ENCODE measurements at regions not wholly inside any gene's neighbourhood (a gene's known extent, or its start where the extent isn't known, plus 50 kb on each side); places are given as distances from the start of the nearest gene placed in this dataset.
"Not testable (repeated sequence)": the region's sequence is repeated elsewhere in the genome, so short reads cannot be mapped to it uniquely, and the experiment has no call there.

- TF ChIP-seq, protein P1, sequence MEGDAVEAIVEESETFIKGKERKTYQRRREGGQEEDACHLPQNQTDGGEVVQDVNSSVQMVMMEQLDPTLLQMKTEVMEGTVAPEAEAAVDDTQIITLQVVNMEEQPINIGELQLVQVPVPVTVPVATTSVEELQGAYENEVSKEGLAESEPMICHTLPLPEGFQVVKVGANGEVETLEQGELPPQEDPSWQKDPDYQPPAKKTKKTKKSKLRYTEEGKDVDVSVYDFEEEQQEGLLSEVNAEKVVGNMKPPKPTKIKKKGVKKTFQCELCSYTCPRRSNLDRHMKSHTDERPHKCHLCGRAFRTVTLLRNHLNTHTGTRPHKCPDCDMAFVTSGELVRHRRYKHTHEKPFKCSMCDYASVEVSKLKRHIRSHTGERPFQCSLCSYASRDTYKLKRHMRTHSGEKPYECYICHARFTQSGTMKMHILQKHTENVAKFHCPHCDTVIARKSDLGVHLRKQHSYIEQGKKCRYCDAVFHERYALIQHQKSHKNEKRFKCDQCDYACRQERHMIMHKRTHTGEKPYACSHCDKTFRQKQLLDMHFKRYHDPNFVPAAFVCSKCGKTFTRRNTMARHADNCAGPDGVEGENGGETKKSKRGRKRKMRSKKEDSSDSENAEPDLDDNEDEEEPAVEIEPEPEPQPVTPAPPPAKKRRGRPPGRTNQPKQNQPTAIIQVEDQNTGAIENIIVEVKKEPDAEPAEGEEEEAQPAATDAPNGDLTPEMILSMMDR (IDR thresholded peaks at IDR 0.05; ENCODE audit: low read depth, low read length, missing control alignments), result no peak
- no peak for DNase-seq (ENCODE audit: low read depth)
- H3K4me3 ChIP-seq (ENCODE audit: low read depth, low read length), result no peak overlapping the region
These were observed 63.5 kb upstream of the NRIP1 start for GRCh38 chr21:15128267-15128666.

GRCh38 chr21:15128714-15129113 is 63.9 kb upstream of the NRIP1 start:
- not testable (repeated sequence) for DNase-seq (ENCODE audit: low read depth)

DNA sequence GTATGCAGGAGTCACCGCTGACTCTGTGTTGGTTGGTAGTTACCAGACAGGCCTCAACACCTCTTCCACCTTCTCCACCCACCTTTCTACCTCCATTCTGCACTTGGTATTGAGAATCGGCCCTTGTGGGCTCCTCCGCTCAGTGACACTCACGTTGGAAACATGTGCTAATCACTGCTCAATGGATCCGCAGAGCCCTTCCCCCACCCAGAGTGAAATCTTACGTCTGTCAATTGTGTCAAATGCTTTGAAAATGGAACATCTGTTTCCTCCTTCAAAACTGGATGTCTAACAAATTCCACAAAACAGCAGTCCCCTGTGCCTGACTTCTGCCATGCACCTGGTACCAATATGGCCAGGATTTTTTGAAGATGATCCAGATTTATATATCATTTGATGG is 65.5 kb upstream of the NRIP1 start:
- TF ChIP-seq, protein P1 (IDR thresholded peaks at IDR 0.05; ENCODE audit: low read depth, low read length, missing control alignments), result no peak
- no peak overlapping the region for H3K4me3 ChIP-seq (ENCODE audit: low read depth, low read length)
- DNase-seq (ENCODE audit: low read depth), result no peak

More at GRCh38 chr21:15128714-15129113, 63.9 kb upstream of the NRIP1 start:
- not testable (repeated sequence) for H3K4me3 ChIP-seq (ENCODE audit: low read depth, low read length)

DNA sequence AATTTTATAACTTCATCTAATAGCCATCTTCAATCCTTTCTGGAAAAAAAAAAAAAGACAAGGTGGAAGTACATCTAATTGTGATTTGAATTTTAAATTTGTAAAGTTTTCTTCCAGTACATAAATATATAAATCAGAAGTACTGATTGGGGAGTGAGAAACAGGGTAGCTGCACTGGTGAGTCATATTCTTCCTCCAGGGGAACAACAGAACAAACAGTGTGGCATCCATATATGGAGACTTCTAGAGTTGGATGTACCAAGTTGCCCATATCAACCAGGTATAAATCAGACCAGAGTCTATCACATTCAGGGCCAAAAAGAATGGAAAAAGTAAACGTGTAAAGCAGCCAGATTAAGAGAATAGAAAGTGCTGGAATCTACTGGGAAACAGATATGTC is 66.0 kb upstream of the NRIP1 start:
- no peak overlapping the region for H3K4me3 ChIP-seq (ENCODE audit: low read depth, low read length)
- TF ChIP-seq, protein P1 (IDR thresholded peaks at IDR 0.05; ENCODE audit: low read depth, low read length, missing control alignments), result no peak

GRCh38 chr21:15132781-15133180 is 68.0 kb upstream of the NRIP1 start:
- TF ChIP-seq, protein P1 (IDR thresholded peaks at IDR 0.05; ENCODE audit: low read depth, low read length, missing control alignments), result no peak
- H3K4me3 ChIP-seq (ENCODE audit: low read depth, low read length), result no peak overlapping the region
- no peak for DNase-seq (ENCODE audit: low read depth)

More for the DNA sequence above, 66.0 kb upstream of the NRIP1 start:
- no peak for DNase-seq (ENCODE audit: low read depth)

GRCh38 chr21:15134701-15135470 is 70.1 kb upstream of the NRIP1 start:
- DNase-seq (ENCODE audit: low read depth), result no peak
- TF ChIP-seq, protein P1 (IDR thresholded peaks at IDR 0.05; ENCODE audit: low read depth, low read length, missing control alignments), result no peak
- no peak overlapping the region for H3K4me3 ChIP-seq (ENCODE audit: low read depth, low read length)

DNA sequence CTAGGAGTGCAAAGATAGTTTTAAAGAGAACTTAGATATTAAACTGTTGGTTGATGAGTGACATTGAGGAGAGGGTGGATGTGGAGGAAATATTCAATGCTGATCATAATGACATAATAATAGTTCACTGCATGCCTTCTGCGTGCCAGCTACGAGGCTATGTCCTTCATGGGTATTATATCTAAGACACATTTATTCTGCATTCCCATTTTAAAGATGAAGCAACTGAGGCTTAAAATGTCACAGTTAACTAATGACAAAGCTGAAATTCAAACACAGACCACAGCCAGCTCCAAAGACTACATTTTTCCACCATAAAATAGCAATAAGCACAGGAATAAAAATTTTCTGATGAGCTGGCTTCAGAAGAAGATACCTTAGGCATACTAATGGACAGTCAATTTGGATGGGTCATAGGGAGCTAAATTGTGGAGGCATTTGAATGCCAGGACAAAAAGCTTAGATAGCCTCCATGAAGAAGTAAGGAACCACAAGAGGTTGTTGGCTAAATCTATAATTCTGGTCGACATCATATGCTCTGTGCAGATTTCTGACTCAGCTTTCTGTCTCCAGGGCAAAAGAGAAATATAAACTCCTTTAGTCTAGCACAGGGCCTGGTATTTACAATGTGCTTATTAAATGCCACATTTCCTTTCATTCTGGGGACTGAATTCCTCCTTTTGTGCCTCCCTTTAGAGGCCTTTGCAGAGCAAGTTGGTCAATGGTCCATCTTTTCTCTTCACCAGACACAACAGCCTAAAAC is 71.2 kb upstream of the NRIP1 start:
- DNase-seq (ENCODE audit: low read depth), result no peak
- H3K4me3 ChIP-seq (ENCODE audit: low read depth, low read length), result no peak overlapping the region
- TF ChIP-seq, protein P1 (IDR thresholded peaks at IDR 0.05; ENCODE audit: low read depth, low read length, missing control alignments), result no peak
